ENCODE measurements at regions not wholly inside any gene's neighbourhood (a gene's known extent, or its start where the extent isn't known, plus 50 kb on each side); places are given as distances from the start of the nearest gene placed in this dataset.
"Not testable (repeated sequence)": the region's sequence is repeated elsewhere in the genome, so short reads cannot be mapped to it uniquely, and the experiment has no call there.

- no peak for TF ChIP-seq CTCF (conservative IDR thresholded peaks at IDR 0.05; ENCODE audit: low read depth, low read length)
- H3K4me3 ChIP-seq (ENCODE audit: low read length) = no peak overlapping the region
- DNase-seq (ENCODE audit: low read depth) = no peak
These were observed 103.2 kb upstream of the SMURF2 start for GRCh38 chr17:64765191-64765889.

- H3K4me3 ChIP-seq (ENCODE audit: low read length) = no peak overlapping the region
These were observed 89.0 kb upstream of the SMURF2 start for GRCh38 chr17:64750891-64751677.

GRCh38 chr17:64750478-64750877 lies 88.4 kb upstream of the SMURF2 start:
- H3K4me3 ChIP-seq (ENCODE audit: low read length) = no peak overlapping the region
- no peak for DNase-seq (ENCODE audit: low read depth)
- no peak for TF ChIP-seq CTCF (conservative IDR thresholded peaks at IDR 0.05; ENCODE audit: low read depth, low read length)

More at GRCh38 chr17:64750891-64751677, 89.0 kb upstream of the SMURF2 start:
- no peak for DNase-seq (ENCODE audit: low read depth)
- TF ChIP-seq CTCF (conservative IDR thresholded peaks at IDR 0.05; ENCODE audit: low read depth, low read length) = no peak

- no peak for TF ChIP-seq CTCF (conservative IDR thresholded peaks at IDR 0.05; ENCODE audit: low read depth, low read length)
- H3K4me3 ChIP-seq (ENCODE audit: low read length) = no peak overlapping the region
- no peak for DNase-seq (ENCODE audit: low read depth)
These were observed 87.2 kb upstream of the SMURF2 start for GRCh38 chr17:64749306-64749705.

GRCh38 chr17:64747938-64748540 lies 85.9 kb upstream of the SMURF2 start:
- no peak overlapping the region for H3K4me3 ChIP-seq (ENCODE audit: low read length)
- no peak for TF ChIP-seq CTCF (conservative IDR thresholded peaks at IDR 0.05; ENCODE audit: low read depth, low read length)
- no peak for DNase-seq (ENCODE audit: low read depth)

- DNase-seq (ENCODE audit: low read depth) = no peak
- H3K4me3 ChIP-seq (ENCODE audit: low read length) = no peak overlapping the region
- no peak for TF ChIP-seq CTCF (conservative IDR thresholded peaks at IDR 0.05; ENCODE audit: low read depth, low read length)
These were observed 80.2 kb upstream of the SMURF2 start for GRCh38 chr17:64742326-64742725.

- DNase-seq (ENCODE audit: low read depth) = not testable (repeated sequence)
These were observed 79.8 kb upstream of the SMURF2 start for GRCh38 chr17:64741916-64742315.

More at GRCh38 chr17:64741916-64742315, 79.8 kb upstream of the SMURF2 start:
- not testable (repeated sequence) for H3K4me3 ChIP-seq (ENCODE audit: low read length)
